ENCODE measurements at regions not wholly inside any gene's neighbourhood (a gene's known extent, or its start where the extent isn't known, plus 50 kb on each side); places are given as distances from the start of the nearest gene placed in this dataset.

GRCh38 chr6:16897669-16898068, 136.4 kb upstream of the ATXN1 start:
- no peak overlapping the region for H3T11ph ChIP-seq (ENCODE audit: low read length)
- H3K23me2 ChIP-seq (ENCODE audit: insufficient read length, low read depth, low read length, poor library complexity, severe bottlenecking) = no peaks in the 10 kb centered on the region
- no peak overlapping the region for H3K18ac ChIP-seq (ENCODE audit: insufficient read length, low read depth, low read length)
- no peak overlapping the region for H3K23ac ChIP-seq (ENCODE audit: insufficient read length, low read depth, low read length)
- no peak overlapping the region for H3K4me2 ChIP-seq (ENCODE audit: insufficient read depth, insufficient read length, low read length)
- H3K79me1 ChIP-seq (ENCODE audit: insufficient read depth, low read depth, low read length, poor library complexity, severe bottlenecking) = no peaks in the 10 kb centered on the region
- H2BK12ac ChIP-seq (ENCODE audit: insufficient read length, low read depth, low read length) = no peak overlapping the region
- H3K79me2 ChIP-seq (ENCODE audit: insufficient read depth, low read length) = no peaks in the 10 kb centered on the region
- WGBS (ENCODE audit: extremely low coverage, insufficient read length, low lambda C conversion rate) = no CpG with 5 or more reads among the region's 5 CpGs
- Mint-ChIP-seq H3K36me3 (ENCODE audit: insufficient read depth in 1 of 3, low read depth in 3 of 3) (no peaks in the 10 kb centered on the region), H3K4me3 (no peak overlapping the region), H3K27me3 (ENCODE audit: low read depth) (no peaks in the 10 kb centered on the region), H3K27ac (no peak overlapping the region), H3K4me1 (peaks cover 9 to 11% of the 10 kb centered on the region in 2 experiments; a peak in 3 of 4 replicates), H3K9me3 (no peaks in the 10 kb centered on the region)
- no peak overlapping the region for H3K9ac ChIP-seq (ENCODE audit: extremely low read depth, insufficient read length, low read length)
- no peak overlapping the region for H2BK5ac ChIP-seq (ENCODE audit: insufficient read length, low read length)
- H3K14ac ChIP-seq (ENCODE audit: insufficient read depth, low read length) = no peak overlapping the region
- H2BK120ac ChIP-seq (ENCODE audit: low read depth, low read length, poor library complexity, severe bottlenecking) = no peak overlapping the region
- no peak overlapping the region for H2AFZ ChIP-seq (ENCODE audit: low read length)
- no peaks in the 10 kb centered on the region for H3K27me3 ChIP-seq (ENCODE audit: insufficient read depth, low read length)
- H3K56ac ChIP-seq (ENCODE audit: insufficient read length, low read depth, low read length) = no peak overlapping the region
- no peaks in the 10 kb centered on the region for H4K20me1 ChIP-seq (ENCODE audit: control insufficient read depth, insufficient read depth, insufficient read length)
- H2AK5ac ChIP-seq (ENCODE audit: insufficient read length, low read length) = no peak overlapping the region
- no peak for DNase-seq
- no peak overlapping the region for H4K91ac ChIP-seq (ENCODE audit: insufficient read length, low read depth, low read length)
- H4K5ac ChIP-seq (ENCODE audit: insufficient read length, low read depth, low read length) = no peak overlapping the region
- no peak overlapping the region for H2BK15ac ChIP-seq (ENCODE audit: low read depth, low read length)
- H3K27ac ChIP-seq (ENCODE audit: insufficient read length, low read depth, low read length) = no peak overlapping the region
- no peaks in the 10 kb centered on the region for H3K4me1 ChIP-seq (ENCODE audit: insufficient read depth, low read length)
- no peak overlapping the region for H2BK20ac ChIP-seq (ENCODE audit: low read depth, low read length, poor library complexity, severe bottlenecking)
- H3K9me3 ChIP-seq (ENCODE audit: control insufficient read depth, low read depth, low read length) = no peaks in the 10 kb centered on the region
- no peak for TF ChIP-seq CTCF (conservative IDR thresholded peaks at IDR 0.05)
- H4K8ac ChIP-seq (replicated peaks; ENCODE audit: insufficient read length, low read depth, low read length) = no peak overlapping the region
- no peak overlapping the region for H3K4ac ChIP-seq (ENCODE audit: low read depth, low read length)
